ENCODE measurements at regions not wholly inside any gene's neighbourhood (a gene's known extent, or its start where the extent isn't known, plus 50 kb on each side); places are given as distances from the start of the nearest gene placed in this dataset.

GRCh38 chr16:24424364-24424763 lies 115.0 kb upstream of the RBBP6 start (continued):
- TF ChIP-seq JUNB (IDR thresholded peaks at IDR 0.05; ENCODE audit: unreplicated experiment) (no peak), STAT1 (IDR thresholded peaks at IDR 0.05; ENCODE audit: unreplicated experiment) (no peak), NANOG (IDR thresholded peaks at IDR 0.05; ENCODE audit: borderline replicate concordance) (no peak), EZH2 (IDR thresholded peaks at IDR 0.05; ENCODE audit: low read depth, unreplicated experiment) (no peak), CREB1 (CRISPR knock-in tag; IDR thresholded peaks at IDR 0.05; ENCODE audit: low read depth) (no peak), ZNF114 (CRISPR knock-in tag; IDR thresholded peaks at IDR 0.05) (no peak), POLR2AphosphoS5 (IDR thresholded peaks at IDR 0.05; ENCODE audit: low read depth) (no peak)
- TF ChIP-seq, protein P1, sequence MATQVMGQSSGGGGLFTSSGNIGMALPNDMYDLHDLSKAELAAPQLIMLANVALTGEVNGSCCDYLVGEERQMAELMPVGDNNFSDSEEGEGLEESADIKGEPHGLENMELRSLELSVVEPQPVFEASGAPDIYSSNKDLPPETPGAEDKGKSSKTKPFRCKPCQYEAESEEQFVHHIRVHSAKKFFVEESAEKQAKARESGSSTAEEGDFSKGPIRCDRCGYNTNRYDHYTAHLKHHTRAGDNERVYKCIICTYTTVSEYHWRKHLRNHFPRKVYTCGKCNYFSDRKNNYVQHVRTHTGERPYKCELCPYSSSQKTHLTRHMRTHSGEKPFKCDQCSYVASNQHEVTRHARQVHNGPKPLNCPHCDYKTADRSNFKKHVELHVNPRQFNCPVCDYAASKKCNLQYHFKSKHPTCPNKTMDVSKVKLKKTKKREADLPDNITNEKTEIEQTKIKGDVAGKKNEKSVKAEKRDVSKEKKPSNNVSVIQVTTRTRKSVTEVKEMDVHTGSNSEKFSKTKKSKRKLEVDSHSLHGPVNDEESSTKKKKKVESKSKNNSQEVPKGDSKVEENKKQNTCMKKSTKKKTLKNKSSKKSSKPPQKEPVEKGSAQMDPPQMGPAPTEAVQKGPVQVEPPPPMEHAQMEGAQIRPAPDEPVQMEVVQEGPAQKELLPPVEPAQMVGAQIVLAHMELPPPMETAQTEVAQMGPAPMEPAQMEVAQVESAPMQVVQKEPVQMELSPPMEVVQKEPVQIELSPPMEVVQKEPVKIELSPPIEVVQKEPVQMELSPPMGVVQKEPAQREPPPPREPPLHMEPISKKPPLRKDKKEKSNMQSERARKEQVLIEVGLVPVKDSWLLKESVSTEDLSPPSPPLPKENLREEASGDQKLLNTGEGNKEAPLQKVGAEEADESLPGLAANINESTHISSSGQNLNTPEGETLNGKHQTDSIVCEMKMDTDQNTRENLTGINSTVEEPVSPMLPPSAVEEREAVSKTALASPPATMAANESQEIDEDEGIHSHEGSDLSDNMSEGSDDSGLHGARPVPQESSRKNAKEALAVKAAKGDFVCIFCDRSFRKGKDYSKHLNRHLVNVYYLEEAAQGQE (IDR thresholded peaks at IDR 0.05; ENCODE audit: unreplicated experiment): no peak
- TF ChIP-seq, protein P2, sequence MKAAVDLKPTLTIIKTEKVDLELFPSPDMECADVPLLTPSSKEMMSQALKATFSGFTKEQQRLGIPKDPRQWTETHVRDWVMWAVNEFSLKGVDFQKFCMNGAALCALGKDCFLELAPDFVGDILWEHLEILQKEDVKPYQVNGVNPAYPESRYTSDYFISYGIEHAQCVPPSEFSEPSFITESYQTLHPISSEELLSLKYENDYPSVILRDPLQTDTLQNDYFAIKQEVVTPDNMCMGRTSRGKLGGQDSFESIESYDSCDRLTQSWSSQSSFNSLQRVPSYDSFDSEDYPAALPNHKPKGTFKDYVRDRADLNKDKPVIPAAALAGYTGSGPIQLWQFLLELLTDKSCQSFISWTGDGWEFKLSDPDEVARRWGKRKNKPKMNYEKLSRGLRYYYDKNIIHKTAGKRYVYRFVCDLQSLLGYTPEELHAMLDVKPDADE (IDR thresholded peaks at IDR 0.05): no peak

- Histone ChIP-seq H3K9me2 (ENCODE audit: insufficient read depth) (no peaks in the 10 kb centered on the region), H3K4me2 (no peak overlapping the region), H3K79me2 (replicated peaks; ENCODE audit: insufficient read depth) (no peaks in the 10 kb centered on the region), H3K36me3 (ENCODE audit: insufficient read depth) (no peaks in the 10 kb centered on the region), H4K20me1 (replicated peaks; ENCODE audit: insufficient read depth) (no peaks in the 10 kb centered on the region), H2AFZ (no peak overlapping the region), H3K27ac (ENCODE audit: low read depth) (no peak overlapping the region), H3F3A (replicated peaks; ENCODE audit: low read depth) (no peaks in the 10 kb centered on the region), H3K4me3 (no peak overlapping the region), H3K4me1 (ENCODE audit: insufficient read depth) (peaks cover 8% of the 10 kb centered on the region), H3K27me3 (ENCODE audit: insufficient read depth) (no peaks in the 10 kb centered on the region)
- no peak for DNase-seq (ENCODE audit: low spot score)
- H3K36me3 Mint-ChIP-seq (ENCODE audit: low read depth): no peaks in the 10 kb centered on the region
- ATAC-seq: no peak
- no peak overlapping the region for H3K27ac Mint-ChIP-seq
- peaks cover 4% of the 10 kb centered on the region; the same call in 2 of the 3 replicates for H3K4me1 Mint-ChIP-seq
- H3K9me3 Mint-ChIP-seq: peaks cover 6% of the 10 kb centered on the region; the same call in 2 of the 3 replicates
- no peaks in the 10 kb centered on the region for H3K27me3 Mint-ChIP-seq (ENCODE audit: insufficient read depth, low read depth, poor library complexity)
- H3K4me3 Mint-ChIP-seq: no peak overlapping the region
- TF ChIP-seq NANOG (IDR thresholded peaks at IDR 0.05; ENCODE audit: borderline replicate concordance) (no peak), EZH2phosphoT487 (IDR thresholded peaks at IDR 0.05; ENCODE audit: unreplicated experiment) (no peak), ZNF114 (CRISPR knock-in tag; IDR thresholded peaks at IDR 0.05) (no peak), EZH2 (IDR thresholded peaks at IDR 0.05; ENCODE audit: low read depth, unreplicated experiment) (no peak), POLR2AphosphoS5 (IDR thresholded peaks at IDR 0.05; ENCODE audit: low read depth) (no peak), ZNF331 (CRISPR knock-in tag; IDR thresholded peaks at IDR 0.05; ENCODE audit: low read depth) (no peak), CREB1 (CRISPR knock-in tag; IDR thresholded peaks at IDR 0.05; ENCODE audit: low read depth) (no peak), STAT1 (IDR thresholded peaks at IDR 0.05; ENCODE audit: unreplicated experiment) (no peak)
- TF ChIP-seq, protein P2 (IDR thresholded peaks at IDR 0.05): no peak
- TF ChIP-seq, protein P3, sequence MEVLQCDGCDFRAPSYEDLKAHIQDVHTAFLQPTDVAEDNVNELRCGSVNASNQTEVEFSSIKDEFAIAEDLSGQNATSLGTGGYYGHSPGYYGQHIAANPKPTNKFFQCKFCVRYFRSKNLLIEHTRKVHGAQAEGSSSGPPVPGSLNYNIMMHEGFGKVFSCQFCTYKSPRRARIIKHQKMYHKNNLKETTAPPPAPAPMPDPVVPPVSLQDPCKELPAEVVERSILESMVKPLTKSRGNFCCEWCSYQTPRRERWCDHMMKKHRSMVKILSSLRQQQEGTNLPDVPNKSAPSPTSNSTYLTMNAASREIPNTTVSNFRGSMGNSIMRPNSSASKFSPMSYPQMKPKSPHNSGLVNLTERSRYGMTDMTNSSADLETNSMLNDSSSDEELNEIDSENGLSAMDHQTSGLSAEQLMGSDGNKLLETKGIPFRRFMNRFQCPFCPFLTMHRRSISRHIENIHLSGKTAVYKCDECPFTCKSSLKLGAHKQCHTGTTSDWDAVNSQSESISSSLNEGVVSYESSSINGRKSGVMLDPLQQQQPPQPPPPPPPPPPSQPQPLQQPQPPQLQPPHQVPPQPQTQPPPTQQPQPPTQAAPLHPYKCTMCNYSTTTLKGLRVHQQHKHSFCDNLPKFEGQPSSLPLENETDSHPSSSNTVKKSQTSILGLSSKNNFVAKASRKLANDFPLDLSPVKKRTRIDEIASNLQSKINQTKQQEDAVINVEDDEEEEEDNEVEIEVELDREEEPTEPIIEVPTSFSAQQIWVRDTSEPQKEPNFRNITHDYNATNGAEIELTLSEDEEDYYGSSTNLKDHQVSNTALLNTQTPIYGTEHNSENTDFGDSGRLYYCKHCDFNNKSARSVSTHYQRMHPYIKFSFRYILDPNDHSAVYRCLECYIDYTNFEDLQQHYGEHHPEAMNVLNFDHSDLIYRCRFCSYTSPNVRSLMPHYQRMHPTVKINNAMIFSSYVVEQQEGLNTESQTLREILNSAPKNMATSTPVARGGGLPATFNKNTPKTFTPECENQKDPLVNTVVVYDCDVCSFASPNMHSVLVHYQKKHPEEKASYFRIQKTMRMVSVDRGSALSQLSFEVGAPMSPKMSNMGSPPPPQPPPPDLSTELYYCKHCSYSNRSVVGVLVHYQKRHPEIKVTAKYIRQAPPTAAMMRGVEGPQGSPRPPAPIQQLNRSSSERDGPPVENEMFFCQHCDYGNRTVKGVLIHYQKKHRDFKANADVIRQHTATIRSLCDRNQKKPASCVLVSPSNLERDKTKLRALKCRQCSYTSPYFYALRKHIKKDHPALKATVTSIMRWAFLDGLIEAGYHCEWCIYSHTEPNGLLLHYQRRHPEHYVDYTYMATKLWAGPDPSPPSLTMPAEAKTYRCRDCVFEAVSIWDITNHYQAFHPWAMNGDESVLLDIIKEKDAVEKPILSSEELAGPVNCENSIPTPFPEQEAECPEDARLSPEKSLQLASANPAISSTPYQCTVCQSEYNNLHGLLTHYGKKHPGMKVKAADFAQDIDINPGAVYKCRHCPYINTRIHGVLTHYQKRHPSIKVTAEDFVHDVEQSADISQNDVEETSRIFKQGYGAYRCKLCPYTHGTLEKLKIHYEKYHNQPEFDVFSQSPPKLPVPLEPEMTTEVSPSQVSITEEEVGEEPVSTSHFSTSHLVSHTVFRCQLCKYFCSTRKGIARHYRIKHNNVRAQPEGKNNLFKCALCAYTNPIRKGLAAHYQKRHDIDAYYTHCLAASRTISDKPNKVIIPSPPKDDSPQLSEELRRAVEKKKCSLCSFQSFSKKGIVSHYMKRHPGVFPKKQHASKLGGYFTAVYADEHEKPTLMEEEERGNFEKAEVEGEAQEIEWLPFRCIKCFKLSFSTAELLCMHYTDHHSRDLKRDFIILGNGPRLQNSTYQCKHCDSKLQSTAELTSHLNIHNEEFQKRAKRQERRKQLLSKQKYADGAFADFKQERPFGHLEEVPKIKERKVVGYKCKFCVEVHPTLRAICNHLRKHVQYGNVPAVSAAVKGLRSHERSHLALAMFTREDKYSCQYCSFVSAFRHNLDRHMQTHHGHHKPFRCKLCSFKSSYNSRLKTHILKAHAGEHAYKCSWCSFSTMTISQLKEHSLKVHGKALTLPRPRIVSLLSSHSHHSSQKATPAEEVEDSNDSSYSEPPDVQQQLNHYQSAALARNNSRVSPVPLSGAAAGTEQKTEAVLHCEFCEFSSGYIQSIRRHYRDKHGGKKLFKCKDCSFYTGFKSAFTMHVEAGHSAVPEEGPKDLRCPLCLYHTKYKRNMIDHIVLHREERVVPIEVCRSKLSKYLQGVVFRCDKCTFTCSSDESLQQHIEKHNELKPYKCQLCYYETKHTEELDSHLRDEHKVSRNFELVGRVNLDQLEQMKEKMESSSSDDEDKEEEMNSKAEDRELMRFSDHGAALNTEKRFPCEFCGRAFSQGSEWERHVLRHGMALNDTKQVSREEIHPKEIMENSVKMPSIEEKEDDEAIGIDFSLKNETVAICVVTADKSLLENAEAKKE (CRISPR knock-in tag; IDR thresholded peaks at IDR 0.05): no peak
Observed at GRCh38 chr16:24427840-24428239, 111.5 kb upstream of the RBBP6 start.
